ENCODE measurements at regions not wholly inside any gene's neighbourhood (a gene's known extent, or its start where the extent isn't known, plus 50 kb on each side); places are given as distances from the start of the nearest gene placed in this dataset.
"Not testable (repeated sequence)": the region's sequence is repeated elsewhere in the genome, so short reads cannot be mapped to it uniquely, and the experiment has no call there.

- DNase-seq, result peak; percentile 25
These were observed 160.8 kb upstream of the NPSR1 start for GRCh38 chr7:34497153-34497777.

GRCh38 chr7:34501156-34501555, 156.9 kb upstream of the NPSR1 start:
- DNase-seq, result no peak

DNA sequence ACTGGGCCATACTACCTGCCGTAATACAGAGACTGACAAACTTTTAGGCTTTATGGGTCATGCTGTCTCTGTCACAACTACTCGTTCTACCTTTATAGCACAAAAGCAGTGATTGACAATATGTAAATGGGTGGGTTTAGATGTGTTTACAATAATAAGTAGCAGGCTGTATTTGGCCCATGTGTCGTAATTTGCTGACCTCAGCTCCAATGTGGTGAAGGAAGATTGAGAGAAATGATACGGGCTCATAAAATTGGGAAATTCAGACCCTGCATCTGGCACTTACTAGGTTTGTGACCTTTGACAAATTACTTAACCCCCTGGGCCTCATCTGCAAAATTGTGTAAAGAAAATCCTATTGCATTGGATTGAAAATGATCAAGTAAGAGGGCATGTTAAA, 150.8 kb upstream of the NPSR1 start:
- DNase-seq, result no peak

- no peak for DNase-seq
These were observed 134.6 kb upstream of the NPSR1 start for GRCh38 chr7:34523226-34523918.

- DNase-seq, result no peak
These were observed 127.8 kb upstream of the NPSR1 start for GRCh38 chr7:34530259-34530658.

GRCh38 chr7:34539003-34539402, 119.0 kb upstream of the NPSR1 start:
- DNase-seq, result no peak

GRCh38 chr7:34544621-34545020, 113.4 kb upstream of the NPSR1 start:
- no peak for DNase-seq

DNA sequence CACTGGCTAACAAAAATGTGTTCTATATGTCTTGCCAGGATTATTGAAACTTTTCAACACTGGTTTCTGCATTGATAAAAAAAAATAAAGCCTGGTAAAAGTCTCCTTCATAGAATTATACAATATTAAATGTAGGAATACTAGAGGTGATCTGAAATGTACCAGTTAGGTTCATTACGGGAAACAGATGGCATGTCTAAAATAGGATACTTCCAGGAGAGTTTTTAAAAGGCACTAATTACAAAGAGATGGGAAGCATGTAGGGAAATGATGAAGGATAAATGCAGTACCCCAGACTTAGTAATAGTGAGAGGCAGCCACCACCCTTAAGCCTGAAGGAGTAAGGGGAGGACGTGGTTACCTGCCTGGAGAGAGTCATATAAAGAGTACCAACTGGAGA, 107.0 kb upstream of the NPSR1 start:
- DNase-seq, result no peak

- DNase-seq, result no peak
These were observed 105.5 kb upstream of the NPSR1 start for GRCh38 chr7:34552502-34552901.

GRCh38 chr7:34558022-34558421, 100.0 kb upstream of the NPSR1 start:
- no peak for DNase-seq

- DNase-seq, result no peak
These were observed 93.9 kb upstream of the NPSR1 start for GRCh38 chr7:34564091-34564490.

GRCh38 chr7:34567906-34568305, 90.1 kb upstream of the NPSR1 start:
- DNase-seq, result no peak

GRCh38 chr7:34569975-34570699, 87.9 kb upstream of the NPSR1 start:
- no peak for DNase-seq

GRCh38 chr7:34575006-34575405, 83.0 kb upstream of the NPSR1 start:
- no peak for DNase-seq

GRCh38 chr7:34577934-34578333, 80.1 kb upstream of the NPSR1 start:
- not testable (repeated sequence) for DNase-seq

DNA sequence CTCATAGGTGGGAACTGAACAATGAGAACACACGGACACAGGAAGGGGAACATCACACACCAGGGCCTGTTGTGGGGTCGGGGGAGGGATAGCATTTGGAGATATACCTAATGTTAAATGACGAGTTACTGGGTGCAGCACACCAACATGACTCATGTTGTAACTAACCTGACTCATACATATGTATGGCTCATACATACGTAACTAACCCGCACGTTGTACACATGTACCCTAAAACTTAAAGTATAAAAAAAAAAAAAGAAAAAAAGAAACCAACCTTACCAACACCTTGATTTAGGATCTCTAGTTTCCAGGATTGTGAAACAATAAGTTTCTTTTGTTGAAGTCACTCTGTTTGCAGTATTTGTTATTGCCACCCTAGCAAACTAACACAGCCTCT, 76.3 kb upstream of the NPSR1 start:
- not testable (repeated sequence) for DNase-seq

DNA sequence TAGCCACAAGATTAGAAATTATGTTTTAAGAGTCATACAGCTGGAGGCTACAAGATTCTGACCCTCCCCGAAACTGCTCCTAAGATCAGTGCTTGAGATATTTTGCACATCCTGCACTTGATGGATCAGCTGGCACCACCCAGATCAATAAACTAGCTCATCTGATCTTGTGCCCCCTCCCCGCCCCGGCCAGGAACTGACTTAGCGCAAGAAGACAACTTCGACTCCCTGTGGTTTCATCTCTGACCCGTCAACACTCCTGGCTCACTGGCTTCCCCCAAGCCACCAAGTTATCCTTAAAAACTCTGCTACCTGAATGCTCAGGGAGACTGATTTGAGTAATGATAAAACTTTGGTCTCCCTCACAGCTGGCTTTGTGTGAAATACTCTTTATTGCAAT, 73.5 kb upstream of the NPSR1 start:
- no peak for DNase-seq

GRCh38 chr7:34596887-34597286, 61.1 kb upstream of the NPSR1 start:
- DNase-seq, result peak; percentile 56

DNA sequence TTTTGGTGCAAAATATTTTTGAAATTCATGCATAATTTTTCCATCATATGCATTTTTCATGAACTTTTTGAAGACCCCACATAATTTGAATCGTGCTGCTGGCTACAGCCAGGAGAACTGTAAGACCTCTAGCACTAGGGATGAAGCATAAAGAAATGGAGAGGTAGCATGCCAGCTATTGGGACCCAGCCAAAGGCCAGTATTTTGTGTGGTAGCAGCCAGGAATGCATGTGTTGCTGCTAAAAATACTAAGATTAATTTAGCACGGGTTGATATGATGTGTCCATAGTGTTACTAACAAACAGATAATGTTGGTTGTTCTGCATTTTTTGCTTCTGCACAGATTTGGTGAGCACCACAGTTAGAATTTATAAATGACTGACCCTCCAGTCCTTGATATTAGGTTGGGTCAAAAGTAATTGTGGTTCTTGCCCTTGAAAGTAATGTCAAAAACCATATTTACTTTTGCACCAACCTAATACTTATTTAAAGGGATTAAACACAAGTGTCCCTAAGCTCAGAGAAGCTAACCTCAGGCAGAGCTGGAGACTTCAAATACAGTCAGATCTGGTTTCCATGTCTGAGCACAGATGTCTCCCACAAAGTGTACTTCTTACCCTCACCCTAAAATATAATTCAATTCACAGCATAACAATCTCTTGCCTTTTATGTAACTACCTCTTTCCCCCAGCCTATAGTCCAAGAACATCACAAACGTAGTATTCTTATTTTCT, 54.1 kb upstream of the NPSR1 start:
- DNase-seq, result no peak
